ENCODE measurements at regions not wholly inside any gene's neighbourhood (a gene's known extent, or its start where the extent isn't known, plus 50 kb on each side); places are given as distances from the start of the nearest gene placed in this dataset.

GRCh38 chr2:235268535-235268934 lies 225.3 kb upstream of the AGAP1 start:
- intact Hi-C loops (cut with DNase I): no loop called here
- H3K4me3 ChIP-seq: no peak overlapping the region
- WGBS, 2 donors: 53 to 59% methylated on average over 7 of the region's 7 CpGs
- no peak for DNase-seq
- TF ChIP-seq CTCF (IDR thresholded peaks at IDR 0.05) (no peak), POLR2A (IDR thresholded peaks at IDR 0.05) (no peak)
- H3K9me3 ChIP-seq: no peaks in the 10 kb centered on the region
- peaks cover 0 to 5% (median 0%) of the 10 kb centered on the region in 3 donors for H3K4me1 ChIP-seq
- H3K27ac ChIP-seq: no peak overlapping the region
- H3K36me3 ChIP-seq: no peaks in the 10 kb centered on the region
- peaks cover 0 to 24% (median 0%) of the 10 kb centered on the region in 4 donors for H3K27me3 ChIP-seq

GRCh38 chr2:235270291-235270690 lies 223.6 kb upstream of the AGAP1 start:
- H3K4me3 ChIP-seq: no peak overlapping the region

GRCh38 chr2:235270956-235271355 lies 222.9 kb upstream of the AGAP1 start:
- Histone ChIP-seq H3K4me1 (no peaks in the 10 kb centered on the region), H3K9me3 (no peaks in the 10 kb centered on the region), H3K36me3 (no peaks in the 10 kb centered on the region), H3K4me3 (no peak overlapping the region), H3K27me3 (peaks cover 0 to 17% (median 0%) of the 10 kb centered on the region in 4 donors), H3K27ac (no peak overlapping the region)
- TF ChIP-seq POLR2A (IDR thresholded peaks at IDR 0.05): no peak
- TF ChIP-seq CTCF (IDR thresholded peaks at IDR 0.05): no peak
- intact Hi-C loops (cut with DNase I): loop anchor here (10.0 kb wide), 1 partner anchor 126 kb away; no protein-coding TSS in a partner anchor
- DNase-seq: no peak
- 41 to 49% methylated on average over 4 of the region's 4 CpGs for WGBS, 2 donors

More at GRCh38 chr2:235270291-235270690, 223.6 kb upstream of the AGAP1 start:
- peaks cover 0 to 17% (median 0%) of the 10 kb centered on the region in 4 donors for H3K27me3 ChIP-seq
- no peaks in the 10 kb centered on the region for H3K36me3 ChIP-seq
- TF ChIP-seq CTCF (IDR thresholded peaks at IDR 0.05): no peak
- TF ChIP-seq POLR2A (IDR thresholded peaks at IDR 0.05): no peak
- WGBS, 2 donors: 72% methylated on average over 4 of the region's 4 CpGs
- no peak for DNase-seq
- H3K4me1 ChIP-seq: no peaks in the 10 kb centered on the region
- intact Hi-C loops (cut with DNase I): loop anchor here (10.0 kb wide), 1 partner anchor 125 kb away; no protein-coding TSS in a partner anchor
- H3K9me3 ChIP-seq: no peaks in the 10 kb centered on the region
- no peak overlapping the region for H3K27ac ChIP-seq

GRCh38 chr2:235271936-235272335 lies 221.9 kb upstream of the AGAP1 start:
- H3K27me3 ChIP-seq: peaks cover 0 to 17% (median 0%) of the 10 kb centered on the region in 4 donors
- no peak overlapping the region for H3K4me3 ChIP-seq
- 57 to 83% methylated on average over 2 of the region's 2 CpGs for WGBS, 2 donors
- TF ChIP-seq POLR2A (IDR thresholded peaks at IDR 0.05) (no peak), CTCF (IDR thresholded peaks at IDR 0.05) (no peak)
- no peaks in the 10 kb centered on the region for H3K9me3 ChIP-seq
- intact Hi-C loops (cut with DNase I): loop anchor here (10.0 kb wide), 1 partner anchor 127 kb away; no protein-coding TSS in a partner anchor
- no peaks in the 10 kb centered on the region for H3K36me3 ChIP-seq
- no peak overlapping the region for H3K27ac ChIP-seq
- no peaks in the 10 kb centered on the region for H3K4me1 ChIP-seq
- DNase-seq: no peak

- Histone ChIP-seq H3K27me3 (peaks cover 0 to 5% (median 0%) of the 10 kb centered on the region in 4 donors), H3K27ac (no peak overlapping the region), H3K9me3 (no peaks in the 10 kb centered on the region), H3K4me3 (no peak overlapping the region), H3K4me1 (no peaks in the 10 kb centered on the region), H3K36me3 (no peaks in the 10 kb centered on the region)
- WGBS, 2 donors: 29 to 37% methylated on average over 2 of the region's 2 CpGs
- intact Hi-C loops (cut with DNase I): loop anchor here (10.0 kb wide), 1 partner anchor 129 kb away; no protein-coding TSS in a partner anchor
- no peak for DNase-seq
- TF ChIP-seq CTCF (IDR thresholded peaks at IDR 0.05) (no peak), POLR2A (IDR thresholded peaks at IDR 0.05) (no peak)
Observed at GRCh38 chr2:235274023-235274422, 219.8 kb upstream of the AGAP1 start.
